Cardiac muscle cell (in vitro differentiated cells and primary cell): ENCODE measurements at regions not wholly inside any gene's neighbourhood (a gene's known extent, or its start where the extent isn't known, plus 50 kb on each side); places are given as distances from the start of the nearest gene placed in this dataset.
A peak's percentile ranks its signal among the peaks of the same experiment; 100 is the strongest.
"Not testable (repeated sequence)": the region's sequence is repeated elsewhere in the genome, so short reads cannot be mapped to it uniquely, and the experiment has no call there.

ENCODE experiments used
- DNase-seq, 2 donors: peaks; one replicate each; pipeline versions ENCODE4 v3.0.0 to v3.0.0-alpha.2; 2010 to 2017; ENCODE audit warnings: low read depth in 1 of 2, low spot score in 1 of 2
- H3K27ac ChIP-seq: fragments of 200-600 bp; sonication (generic); 2 replicates; pipeline ENCODE4 v1.5.1; 2016
- H3K27me3 ChIP-seq: fragments of 200-600 bp; sonication (generic); 2 replicates; pipeline ENCODE4 v1.6.0; 2016; ENCODE audit warnings: control low read depth
- H3K36me3 ChIP-seq: fragments of 200-600 bp; sonication (generic); 2 replicates; pipeline ENCODE4 v1.5.1; 2016; ENCODE audit warnings: control low read depth
- H3K4me1 ChIP-seq: fragments of 200-600 bp; sonication (generic); 2 replicates; pipeline ENCODE4 v1.8.1; 2017; ENCODE audit warnings: low read depth, mild to moderate bottlenecking, mixed run types
- H3K4me3 ChIP-seq: fragments of 200-600 bp; sonication (generic); 2 replicates; pipeline ENCODE4 v1.5.1; 2016; ENCODE audit warnings: mild to moderate bottlenecking
- H3K9me3 ChIP-seq: fragments of 200-600 bp; sonication (generic); 2 replicates; pipeline ENCODE4 v1.5.1; 2017; ENCODE audit warnings: low read depth, mild to moderate bottlenecking, control low read depth

DNA sequence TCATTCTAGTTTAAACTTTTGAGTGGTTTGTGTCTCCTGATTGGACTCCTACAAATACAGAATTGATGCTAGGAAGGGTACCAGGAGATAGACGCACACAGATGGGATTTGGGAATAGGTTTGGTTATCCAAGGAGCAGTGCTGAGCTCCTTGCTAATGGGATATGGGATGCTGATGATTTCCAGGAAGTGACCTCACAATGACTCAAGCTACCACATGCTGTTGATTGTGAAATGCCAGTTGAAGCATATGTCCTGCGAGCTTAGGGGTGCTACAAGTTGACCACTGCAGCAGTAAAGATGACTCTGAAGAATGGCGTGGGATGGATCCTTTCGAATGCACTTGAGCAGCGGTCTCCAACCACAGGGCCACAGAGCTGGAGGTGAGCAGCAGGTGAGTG lies 343.2 kb downstream of the ZNF37A start:
- not testable (repeated sequence) for H3K36me3 ChIP-seq, H3K27me3 ChIP-seq, H3K4me1 ChIP-seq, H3K27ac ChIP-seq, H3K4me3 ChIP-seq, H3K9me3 ChIP-seq
- peak in 1 of 2 donors; percentile 3 for DNase-seq

DNA sequence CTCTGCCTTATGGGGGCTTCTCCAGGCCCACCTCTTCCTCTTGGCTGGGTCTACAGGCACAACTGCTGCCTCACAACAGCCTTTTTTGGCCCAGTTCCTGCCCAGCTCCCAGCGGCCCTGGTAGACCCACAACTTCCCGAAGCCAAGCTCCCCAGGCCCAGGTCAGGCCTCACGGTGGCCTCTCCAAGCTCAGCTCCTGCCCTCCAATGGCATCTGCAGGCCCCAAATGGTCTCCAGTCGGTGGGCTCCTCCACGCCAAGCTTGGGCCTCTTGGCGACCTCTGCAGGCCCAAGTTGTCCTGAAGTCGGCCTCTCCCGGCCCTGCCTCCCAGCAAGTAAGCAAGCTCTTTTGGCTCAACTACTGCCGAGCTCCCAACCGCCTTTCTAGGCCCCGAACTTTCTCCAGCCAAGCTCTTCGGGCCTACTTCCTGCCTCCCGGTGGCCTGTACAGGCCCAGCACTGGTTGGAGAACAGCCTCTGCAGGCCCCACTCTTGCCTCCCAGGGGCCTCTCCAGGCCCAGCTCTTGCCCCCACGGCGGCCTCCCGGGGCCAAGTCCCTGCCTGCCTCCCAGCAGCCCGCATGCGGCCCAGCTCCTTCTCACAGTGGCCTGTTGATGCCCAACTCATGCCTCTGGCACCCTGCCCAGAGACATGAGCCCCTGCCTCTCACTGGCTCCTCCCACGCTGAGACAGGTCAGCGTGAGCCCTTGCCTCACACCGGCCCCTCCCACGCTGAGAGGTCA lies 354.6 kb downstream of the ZNF37A start:
- H3K27me3 ChIP-seq, H3K36me3 ChIP-seq, DNase-seq, H3K9me3 ChIP-seq, H3K4me3 ChIP-seq, H3K27ac ChIP-seq, H3K4me1 ChIP-seq: not testable (repeated sequence)

DNA sequence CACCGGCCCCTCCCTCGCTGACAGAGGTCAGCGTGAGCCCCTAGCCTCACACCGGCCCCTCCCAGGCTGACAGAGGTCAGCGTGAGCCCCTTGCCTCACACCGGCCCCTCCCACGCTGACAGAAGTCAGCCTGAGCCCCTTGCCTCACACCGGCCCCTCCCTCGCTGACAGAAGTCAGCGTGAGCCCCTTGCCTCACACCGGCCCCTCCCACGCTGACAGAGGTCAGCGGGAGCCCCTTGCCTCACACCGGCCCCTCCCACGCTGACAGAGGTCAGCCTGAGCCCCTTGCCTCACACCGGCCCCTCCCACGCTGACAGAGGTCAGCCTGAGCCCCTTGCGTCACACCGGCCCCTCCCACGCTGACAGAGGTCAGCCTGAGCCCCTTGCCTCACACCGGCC lies 355.5 kb downstream of the ZNF37A start:
- H3K9me3 ChIP-seq, H3K27me3 ChIP-seq, DNase-seq, H3K4me3 ChIP-seq, H3K36me3 ChIP-seq, H3K27ac ChIP-seq, H3K4me1 ChIP-seq: not testable (repeated sequence)

DNA sequence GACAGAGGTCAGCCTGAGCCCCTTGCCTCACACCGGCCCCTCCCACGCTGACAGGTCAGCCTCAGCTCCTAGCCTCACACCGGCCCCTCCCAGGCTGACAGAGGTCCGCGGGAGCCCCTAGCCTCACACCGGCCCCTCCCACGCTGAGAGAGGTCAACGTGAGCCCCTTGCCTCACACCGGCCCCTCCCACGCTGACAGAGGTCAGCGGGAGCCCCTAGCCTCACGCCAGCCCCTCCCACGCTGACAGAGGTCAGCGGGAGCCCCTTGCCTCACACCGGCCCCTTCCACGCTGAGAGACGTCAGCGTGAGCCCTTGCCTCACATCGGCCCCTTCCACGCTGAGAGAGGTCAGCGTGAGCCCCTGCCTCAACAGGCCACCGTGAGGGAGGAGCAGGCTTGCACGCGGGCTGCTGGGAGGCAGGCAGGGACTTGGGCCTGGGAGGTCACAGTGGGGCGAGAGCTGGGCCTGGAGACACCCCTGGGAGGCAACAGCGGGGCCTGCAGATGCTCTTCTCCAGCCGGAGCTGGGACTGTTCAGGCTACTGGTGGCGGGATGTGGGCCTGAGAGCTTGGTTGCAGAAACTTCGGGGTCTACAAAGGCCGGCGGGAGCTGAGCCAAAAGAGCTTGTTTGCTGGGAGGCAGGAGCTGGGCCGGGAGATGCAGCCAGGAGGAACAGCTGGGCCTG lies 356.4 kb downstream of the ZNF37A start:
- H3K4me1 ChIP-seq, H3K27ac ChIP-seq, H3K4me3 ChIP-seq, H3K27me3 ChIP-seq, H3K9me3 ChIP-seq, H3K36me3 ChIP-seq, DNase-seq: not testable (repeated sequence)

DNA sequence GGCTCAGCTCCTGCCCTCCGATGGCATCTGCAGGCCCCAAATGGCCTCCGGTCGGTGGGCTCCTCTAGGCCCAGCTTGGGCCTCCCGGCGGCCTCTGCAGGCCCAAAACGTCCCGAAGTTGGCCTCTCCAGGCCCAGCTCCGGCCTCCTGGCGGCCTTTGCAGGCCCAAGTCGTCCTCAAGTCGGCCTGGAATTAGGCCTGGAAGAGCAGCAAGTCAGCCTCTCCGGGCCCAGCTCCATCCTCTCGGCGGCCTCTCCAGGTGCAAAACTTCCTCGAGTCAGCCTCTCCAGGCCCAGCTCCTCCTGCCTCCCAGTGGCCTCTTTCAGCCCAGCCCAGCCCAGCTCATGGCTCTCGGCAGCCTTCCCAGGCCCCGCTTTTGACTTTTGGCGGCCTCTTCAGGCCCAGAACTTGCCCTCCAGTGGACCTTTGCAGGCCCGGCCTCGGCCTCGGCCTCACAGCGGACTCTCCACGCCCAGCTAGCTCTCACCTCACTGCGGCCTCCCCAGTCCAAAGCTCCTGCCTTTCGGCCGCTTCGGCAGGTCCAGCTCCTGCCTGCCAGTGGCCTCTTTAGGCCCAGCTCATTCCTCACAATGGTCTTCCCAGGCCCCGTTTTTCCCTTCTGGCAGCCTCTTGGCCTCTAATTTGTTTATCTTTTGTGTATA lies 357.3 kb downstream of the ZNF37A start:
- H3K4me1 ChIP-seq, H3K27ac ChIP-seq, H3K36me3 ChIP-seq, H3K9me3 ChIP-seq, DNase-seq, H3K27me3 ChIP-seq, H3K4me3 ChIP-seq: not testable (repeated sequence)
